Left forelimb (tissue), 1 donor: ENCODE measurements at regions not wholly inside any gene's neighbourhood (a gene's known extent, or its start where the extent isn't known, plus 50 kb on each side); places are given as distances from the start of the nearest gene placed in this dataset.

Source experiments
- DNase-seq: peaks from one replicate; pipeline ENCODE4 v3.0.0-alpha.2; 2018; ENCODE audit warnings: low spot score

- peak; percentile 90 for DNase-seq
Measured at GRCh38 chr2:118186110-118186857, 98.0 kb downstream of the INSIG2 start.

- peak; percentile 72 for DNase-seq
Measured at GRCh38 chr2:118185210-118186109, 97.2 kb downstream of the INSIG2 start.

GRCh38 chr2:118183381-118183780, 95.1 kb downstream of the INSIG2 start:
- no peak for DNase-seq

GRCh38 chr2:118179445-118179844, 91.2 kb downstream of the INSIG2 start:
- DNase-seq = no peak

- no peak for DNase-seq
Measured at GRCh38 chr2:118177884-118178283, 89.6 kb downstream of the INSIG2 start.

GRCh38 chr2:118177318-118177717, 89.0 kb downstream of the INSIG2 start:
- no peak for DNase-seq

- DNase-seq = no peak
Measured at GRCh38 chr2:118176601-118177000, 88.3 kb downstream of the INSIG2 start.

GRCh38 chr2:118171546-118171945, 83.3 kb downstream of the INSIG2 start:
- no peak for DNase-seq

- no peak for DNase-seq
Measured at GRCh38 chr2:118169359-118170005, 81.2 kb downstream of the INSIG2 start.

GRCh38 chr2:118168615-118169014, 80.3 kb downstream of the INSIG2 start:
- no peak for DNase-seq

GRCh38 chr2:118167026-118167425, 78.8 kb downstream of the INSIG2 start:
- DNase-seq = no peak

GRCh38 chr2:118166242-118166641, 78.0 kb downstream of the INSIG2 start:
- no peak for DNase-seq

- DNase-seq = no peak
Measured at GRCh38 chr2:118165595-118165994, 77.3 kb downstream of the INSIG2 start.
